ENCODE measurements at regions not wholly inside any gene's neighbourhood (a gene's known extent, or its start where the extent isn't known, plus 50 kb on each side); places are given as distances from the start of the nearest gene placed in this dataset.

DNA sequence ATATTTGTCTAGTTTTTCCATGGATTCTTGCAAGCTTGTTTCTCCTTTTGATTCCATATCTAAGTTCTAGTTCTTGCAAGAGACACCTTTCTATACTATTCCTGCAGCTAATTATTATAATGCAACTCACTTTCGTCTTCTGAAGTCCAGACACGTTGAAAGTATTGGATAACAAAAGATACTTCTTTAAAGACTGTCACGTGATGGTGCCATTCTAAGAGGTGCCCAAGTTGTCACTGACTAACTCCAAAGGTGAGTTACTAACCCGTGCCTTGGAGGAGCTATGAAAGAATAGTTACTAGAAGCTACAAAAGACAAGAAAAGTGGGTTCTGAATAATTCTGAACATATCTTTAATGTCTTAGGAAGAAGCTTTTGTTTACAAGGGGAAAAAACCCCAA, 322.6 kb downstream of the HDGFL1 start:
- TF ChIP-seq POLR2A (IDR thresholded peaks at IDR 0.05) (no peak), CTCF (IDR thresholded peaks at IDR 0.05) (no peak)

All from sigmoid colon (tissue), 3 donors.